ENCODE measurements at regions not wholly inside any gene's neighbourhood (a gene's known extent, or its start where the extent isn't known, plus 50 kb on each side); places are given as distances from the start of the nearest gene placed in this dataset.

DNA sequence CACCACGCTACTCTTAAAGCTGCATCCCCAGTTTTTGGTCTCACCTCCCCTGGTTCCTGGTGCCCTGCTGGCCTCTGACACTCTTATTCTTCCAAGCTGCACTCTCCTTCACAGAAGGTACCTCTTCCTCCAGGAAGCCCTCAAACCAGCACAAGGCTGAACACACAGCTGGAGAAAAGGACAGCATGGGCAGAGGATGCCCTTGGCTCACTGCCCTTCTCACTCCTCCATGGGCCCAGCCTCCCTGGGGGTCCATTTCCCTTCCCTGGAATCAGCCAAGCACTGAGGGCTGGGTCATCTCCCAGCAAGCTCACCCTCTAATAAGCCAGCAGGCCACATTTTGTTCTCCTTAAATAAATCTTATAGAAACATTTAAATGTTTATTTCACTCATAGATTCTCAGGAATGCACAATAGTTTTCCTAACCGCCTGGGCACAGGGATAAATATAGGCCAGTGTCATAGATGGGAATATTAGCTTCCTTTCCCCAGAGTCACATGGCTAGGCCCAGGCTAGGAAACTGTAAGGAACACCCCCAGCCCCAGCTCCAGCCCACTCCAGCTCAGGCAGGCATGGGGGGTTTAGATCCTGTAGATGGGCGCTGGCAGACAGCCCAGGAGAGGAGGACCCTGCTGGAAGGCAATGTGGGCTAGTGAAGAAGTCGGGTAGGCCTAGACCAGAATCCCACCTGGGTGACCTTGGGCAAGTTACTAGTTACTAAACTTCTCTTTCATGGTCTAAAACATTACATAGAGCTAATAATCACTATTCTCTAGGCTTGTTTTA, 51.5 kb downstream of the IRAG1 start:
- DNase-seq (no peak), ATAC-seq (no peak)
- Histone ChIP-seq H3K27ac (peak overlapping the region in 2 of 4 donors; percentile 20 to 49), H3K36me3 (no peaks in the 10 kb centered on the region), H3K4me1 (peaks cover 0 to 8% of the 10 kb centered on the region in 2 donors), H3K27me3 (no peaks in the 10 kb centered on the region), H3K4me3 (no peak overlapping the region), H3K9me3 (no peaks in the 10 kb centered on the region)
- intact Hi-C loops (cut with DNase I; ENCODE audit: low total_unique reads) (no loop called here), in situ Hi-C loops (cut with MboI; ENCODE audit: low sequenced_read_pairs in 4 of 4) (no loop called here)
- no peak for TF ChIP-seq POLR2A (IDR thresholded peaks at IDR 0.05)
- TF ChIP-seq CTCF (IDR thresholded peaks at IDR 0.05 in 4 of 5, conservative IDR thresholded peaks at IDR 0.05 in 1 of 5) = no peak

- no peak for ATAC-seq
- TF ChIP-seq POLR2A (IDR thresholded peaks at IDR 0.05) (no peak), CTCF (IDR thresholded peaks at IDR 0.05 in 4 of 5, conservative IDR thresholded peaks at IDR 0.05 in 1 of 5) (no peak)
- no peak for DNase-seq
- H3K9me3 ChIP-seq = no peaks in the 10 kb centered on the region
- no peaks in the 10 kb centered on the region for H3K27me3 ChIP-seq
- peak overlapping the region in 1 of 4 donors; percentile 33 for H3K27ac ChIP-seq
- no peaks in the 10 kb centered on the region for H3K36me3 ChIP-seq
- in situ Hi-C loops (cut with MboI; ENCODE audit: low sequenced_read_pairs in 4 of 4) = no loop called here
- H3K4me1 ChIP-seq = peaks cover 0 to 7% of the 10 kb centered on the region in 2 donors
- intact Hi-C loops (cut with DNase I; ENCODE audit: low total_unique reads) = no loop called here
- no peak overlapping the region for H3K4me3 ChIP-seq
Measured at GRCh38 chr11:10641177-10641911, 52.2 kb downstream of the IRAG1 start.

GRCh38 chr11:10640308-10640707, 53.2 kb downstream of the IRAG1 start:
- in situ Hi-C loops (cut with MboI; ENCODE audit: low sequenced_read_pairs in 4 of 4) (no loop called here), intact Hi-C loops (cut with DNase I; ENCODE audit: low total_unique reads) (no loop called here)
- H3K4me1 ChIP-seq = no peaks in the 10 kb centered on the region

DNA sequence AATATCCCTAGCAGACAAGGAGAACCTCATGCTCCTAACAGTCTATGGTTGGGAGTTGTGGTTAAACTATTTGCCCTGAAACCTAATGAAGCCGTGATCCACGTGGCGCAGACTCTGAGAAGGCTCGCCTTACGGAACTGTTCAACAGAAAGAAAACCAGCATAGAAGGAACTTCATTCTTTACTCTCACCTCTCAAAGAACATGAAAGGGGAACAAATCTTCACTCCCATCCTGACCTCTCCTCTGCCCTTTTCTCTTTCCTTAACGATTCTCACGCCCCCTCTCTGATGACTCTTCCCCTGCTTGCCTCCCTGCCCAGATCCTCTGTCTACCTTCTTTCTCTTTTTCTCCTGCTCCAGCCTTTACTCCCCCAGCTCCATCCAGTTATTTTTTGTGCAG, 54.2 kb downstream of the IRAG1 start:
- Histone ChIP-seq H3K9me3 (no peaks in the 10 kb centered on the region), H3K4me1 (no peaks in the 10 kb centered on the region), H3K4me3 (no peak overlapping the region), H3K27me3 (no peaks in the 10 kb centered on the region), H3K27ac (no peak overlapping the region), H3K36me3 (no peaks in the 10 kb centered on the region)
- no peak for TF ChIP-seq CTCF (IDR thresholded peaks at IDR 0.05 in 4 of 5, conservative IDR thresholded peaks at IDR 0.05 in 1 of 5)
- TF ChIP-seq POLR2A (IDR thresholded peaks at IDR 0.05) = no peak
- ATAC-seq (no peak), DNase-seq (no peak)
- intact Hi-C loops (cut with DNase I; ENCODE audit: low total_unique reads) = no loop called here
- in situ Hi-C loops (cut with MboI; ENCODE audit: low sequenced_read_pairs in 4 of 4) = no loop called here

More at GRCh38 chr11:10640308-10640707, 53.2 kb downstream of the IRAG1 start:
- H3K27ac ChIP-seq = peak overlapping the region in 2 of 4 donors; percentile 33 to 42
- H3K4me3 ChIP-seq = no peak overlapping the region
- DNase-seq = no peak
- TF ChIP-seq POLR2A (IDR thresholded peaks at IDR 0.05) (no peak), CTCF (IDR thresholded peaks at IDR 0.05 in 4 of 5, conservative IDR thresholded peaks at IDR 0.05 in 1 of 5) (no peak)
- no peak for ATAC-seq
- H3K27me3 ChIP-seq = no peaks in the 10 kb centered on the region
- H3K36me3 ChIP-seq = no peaks in the 10 kb centered on the region
- no peaks in the 10 kb centered on the region for H3K9me3 ChIP-seq

All from gastrocnemius medialis (tissue), 4 donors.